Activated CD8-positive, alpha-beta T cell treated with anti-CD3 and anti-CD28 coated beads for 36 hours (primary cell): ENCODE measurements at regions not wholly inside any gene's neighbourhood (a gene's known extent, or its start where the extent isn't known, plus 50 kb on each side); places are given as distances from the start of the nearest gene placed in this dataset.
"Not testable (repeated sequence)": the region's sequence is repeated elsewhere in the genome, so short reads cannot be mapped to it uniquely, and the experiment has no call there.

Experiments used
- ATAC-seq: fragments of 200-7000 bp; cut with Tn5 transposase; one replicate; pipeline ENCODE4 v1.10.0; 2021; ENCODE audit warnings: mild to moderate bottlenecking, moderate library complexity
- CTCF ChIA-PET: fragments of 350-600 bp; sonication (Branson Sonifier 250); formaldehyde crosslinking; loops from one replicate; lab custom pipeline; 2021; ENCODE audit warnings: antibody characterized with exemption; lab: Charles Lee
- POLR2A ChIA-PET: fragments of 350-600 bp; sonication (Branson Sonifier 250); formaldehyde crosslinking; loops from one replicate; lab custom pipeline; 2021; ENCODE audit warnings: antibody characterized with exemption; lab: Charles Lee
- DNase-seq: peaks from one replicate; pipeline ENCODE4 v3.0.0-alpha.2; 2020
- H3K27ac Mint-ChIP-seq: one replicate; pipeline ENCODE4 v1.8.0; 2021; ENCODE audit warnings: mild to moderate bottlenecking, mixed read lengths
- H3K27me3 Mint-ChIP-seq: one replicate; pipeline ENCODE4 v1.8.0; 2021; ENCODE audit warnings: mixed read lengths
- H3K36me3 Mint-ChIP-seq: one replicate; pipeline ENCODE4 v1.8.0; 2021; ENCODE audit warnings: low read depth, mixed read lengths
- H3K4me1 Mint-ChIP-seq: one replicate; pipeline ENCODE4 v1.8.0; 2021; ENCODE audit warnings: low read depth, mixed read lengths
- H3K4me3 Mint-ChIP-seq: one replicate; pipeline ENCODE4 v1.8.0; 2021; ENCODE audit warnings: mild to moderate bottlenecking, moderate library complexity, mixed read lengths
- H3K9me3 Mint-ChIP-seq: one replicate; pipeline ENCODE4 v1.8.0; 2021; ENCODE audit warnings: mixed read lengths
- intact Hi-C: fragments of 100-400 bp; cut with micrococcal nuclease; formaldehyde crosslinking; loops from one replicate; pipeline ENCODE4 v1.10.0; 2022
- TF ChIP-seq, protein P1 (sequence below): fragments of 200-600 bp; IDR thresholded peaks from one replicate; pipeline ENCODE4 v1.8.0; 2022; ENCODE audit warnings: antibody characterized with exemption, mild to moderate bottlenecking

- CTCF ChIA-PET = no interaction called here
- DNase-seq (no peak), ATAC-seq (no peak)
- Mint-ChIP-seq H3K4me3 (no peak overlapping the region), H3K27me3 (no peaks in the 10 kb centered on the region), H3K27ac (no peak overlapping the region), H3K36me3 (no peaks in the 10 kb centered on the region), H3K4me1 (no peaks in the 10 kb centered on the region), H3K9me3 (peaks cover 7% of the 10 kb centered on the region)
- POLR2A ChIA-PET = no interaction called here
- intact Hi-C loops = no loop called here
- TF ChIP-seq, protein P1, sequence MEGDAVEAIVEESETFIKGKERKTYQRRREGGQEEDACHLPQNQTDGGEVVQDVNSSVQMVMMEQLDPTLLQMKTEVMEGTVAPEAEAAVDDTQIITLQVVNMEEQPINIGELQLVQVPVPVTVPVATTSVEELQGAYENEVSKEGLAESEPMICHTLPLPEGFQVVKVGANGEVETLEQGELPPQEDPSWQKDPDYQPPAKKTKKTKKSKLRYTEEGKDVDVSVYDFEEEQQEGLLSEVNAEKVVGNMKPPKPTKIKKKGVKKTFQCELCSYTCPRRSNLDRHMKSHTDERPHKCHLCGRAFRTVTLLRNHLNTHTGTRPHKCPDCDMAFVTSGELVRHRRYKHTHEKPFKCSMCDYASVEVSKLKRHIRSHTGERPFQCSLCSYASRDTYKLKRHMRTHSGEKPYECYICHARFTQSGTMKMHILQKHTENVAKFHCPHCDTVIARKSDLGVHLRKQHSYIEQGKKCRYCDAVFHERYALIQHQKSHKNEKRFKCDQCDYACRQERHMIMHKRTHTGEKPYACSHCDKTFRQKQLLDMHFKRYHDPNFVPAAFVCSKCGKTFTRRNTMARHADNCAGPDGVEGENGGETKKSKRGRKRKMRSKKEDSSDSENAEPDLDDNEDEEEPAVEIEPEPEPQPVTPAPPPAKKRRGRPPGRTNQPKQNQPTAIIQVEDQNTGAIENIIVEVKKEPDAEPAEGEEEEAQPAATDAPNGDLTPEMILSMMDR = no peak
Measured at GRCh38 chr13:62747152-62747551, 1331.5 kb upstream of the PCDH20 start.

DNA sequence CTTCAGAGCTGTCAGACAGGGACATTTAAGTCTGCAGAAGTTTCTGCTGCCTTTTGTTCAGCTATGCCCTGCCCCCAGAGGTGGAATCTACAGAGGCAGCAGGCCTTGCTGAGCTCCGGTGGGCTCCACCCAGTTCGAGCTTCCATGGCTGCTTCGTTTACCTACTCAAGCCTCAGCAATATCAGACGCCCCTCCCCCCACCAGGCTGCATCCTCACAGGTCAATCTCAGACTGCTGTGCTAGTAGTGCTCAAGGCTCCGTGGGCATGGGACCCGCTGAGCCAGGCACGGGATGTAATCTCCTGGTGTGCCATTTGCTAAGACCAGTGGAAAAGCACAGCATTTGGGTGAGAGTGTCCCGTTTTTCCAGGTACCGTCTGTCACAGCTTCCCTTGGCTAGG, 1314.1 kb upstream of the PCDH20 start:
- ATAC-seq, H3K36me3 Mint-ChIP-seq, H3K27me3 Mint-ChIP-seq, H3K27ac Mint-ChIP-seq, CTCF ChIA-PET, H3K4me3 Mint-ChIP-seq, DNase-seq, POLR2A ChIA-PET, intact Hi-C loops, H3K4me1 Mint-ChIP-seq: not testable (repeated sequence)
- H3K9me3 Mint-ChIP-seq = peaks cover 33% of the 10 kb centered on the region

DNA sequence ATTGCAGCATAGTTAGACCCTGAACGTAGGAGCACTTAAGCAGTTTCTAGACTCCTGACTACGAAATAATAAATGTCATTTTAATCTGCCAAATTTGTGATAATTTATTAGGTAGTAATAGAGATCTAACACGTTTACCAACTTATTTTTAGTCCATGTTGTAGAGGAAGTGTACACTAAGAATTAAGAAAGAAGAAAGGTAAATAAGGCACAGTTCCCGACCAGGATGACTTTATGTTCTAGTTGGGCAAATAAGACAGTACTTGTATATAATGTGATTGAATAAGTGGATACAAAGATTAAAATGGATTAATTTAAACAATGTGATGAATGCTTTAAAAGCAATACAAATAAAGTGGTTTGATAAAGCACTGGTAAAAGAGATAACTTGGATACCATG, 1306.2 kb upstream of the PCDH20 start:
- no peak overlapping the region for H3K4me3 Mint-ChIP-seq
- intact Hi-C loops = no loop called here
- peaks cover 12% of the 10 kb centered on the region for H3K9me3 Mint-ChIP-seq
- DNase-seq (no peak), ATAC-seq (no peak)
- no peak overlapping the region for H3K27ac Mint-ChIP-seq
- ChIA-PET CTCF (no interaction called here), POLR2A (no interaction called here)
- no peaks in the 10 kb centered on the region for H3K4me1 Mint-ChIP-seq
- no peaks in the 10 kb centered on the region for H3K27me3 Mint-ChIP-seq
- TF ChIP-seq, protein P1 = no peak
- H3K36me3 Mint-ChIP-seq = no peaks in the 10 kb centered on the region

GRCh38 chr13:62711948-62712347, 1296.3 kb upstream of the PCDH20 start:
- intact Hi-C loops, POLR2A ChIA-PET, H3K4me1 Mint-ChIP-seq, H3K4me3 Mint-ChIP-seq, H3K27ac Mint-ChIP-seq, DNase-seq, CTCF ChIA-PET, H3K27me3 Mint-ChIP-seq, ATAC-seq, H3K36me3 Mint-ChIP-seq: not testable (repeated sequence)
- peaks cover 19% of the 10 kb centered on the region for H3K9me3 Mint-ChIP-seq

DNA sequence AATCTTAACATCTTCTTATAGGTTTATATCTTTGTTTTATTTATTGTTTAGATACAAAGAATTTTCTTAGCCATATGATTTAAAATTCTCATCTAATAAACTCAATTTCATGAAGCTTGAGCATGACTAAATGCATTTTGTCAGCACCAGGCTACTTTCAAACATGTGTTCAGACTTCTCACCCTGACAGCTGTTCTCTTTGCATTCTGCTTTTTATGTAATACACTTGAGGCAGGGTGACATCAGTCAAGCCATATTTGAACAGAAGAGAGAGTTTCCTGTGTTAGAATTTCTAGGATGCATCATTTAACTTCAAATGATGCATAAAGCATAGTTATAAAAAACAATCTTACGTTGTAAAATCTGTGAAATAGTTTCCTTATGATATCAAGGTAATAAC, 1295.1 kb upstream of the PCDH20 start:
- Mint-ChIP-seq H3K27me3 (no peaks in the 10 kb centered on the region), H3K4me1 (no peaks in the 10 kb centered on the region), H3K4me3 (no peak overlapping the region), H3K36me3 (no peaks in the 10 kb centered on the region), H3K27ac (no peak overlapping the region), H3K9me3 (peaks cover 18% of the 10 kb centered on the region)
- DNase-seq (no peak), ATAC-seq (no peak)
- TF ChIP-seq, protein P1 = no peak
- ChIA-PET CTCF (no interaction called here), POLR2A (no interaction called here)
- intact Hi-C loops = no loop called here

DNA sequence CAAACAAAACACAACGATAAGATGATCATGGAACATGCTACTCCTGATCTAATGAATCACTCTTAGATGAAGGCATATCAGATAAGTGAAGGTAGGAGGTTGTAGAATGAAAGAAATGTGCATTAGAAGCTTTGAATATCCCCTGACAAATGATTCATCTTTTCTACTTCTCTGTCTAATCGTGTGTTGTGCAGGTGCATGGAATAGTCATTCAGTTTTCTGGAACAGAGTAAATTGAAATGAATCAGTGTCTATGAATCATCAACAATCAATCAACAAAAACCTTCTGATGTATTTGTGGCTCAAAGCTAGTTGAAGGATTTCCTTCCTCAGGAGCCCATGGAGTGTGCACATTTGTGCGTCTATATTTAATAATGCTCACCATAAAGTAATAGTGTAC, 1290.4 kb upstream of the PCDH20 start:
- ATAC-seq (no peak), DNase-seq (no peak)
- intact Hi-C loops = no loop called here
- TF ChIP-seq, protein P1 = no peak
- Mint-ChIP-seq H3K27me3 (no peaks in the 10 kb centered on the region), H3K27ac (no peak overlapping the region), H3K36me3 (no peaks in the 10 kb centered on the region), H3K4me1 (no peaks in the 10 kb centered on the region), H3K9me3 (peaks cover 5% of the 10 kb centered on the region), H3K4me3 (no peak overlapping the region)
- CTCF ChIA-PET = no interaction called here
- POLR2A ChIA-PET = no interaction called here
